HEK293T (cell line): ENCODE measurements at regions not wholly inside any gene's neighbourhood (a gene's known extent, or its start where the extent isn't known, plus 50 kb on each side); places are given as distances from the start of the nearest gene placed in this dataset.

Experiments used
- ARNT ChIP-seq: fragments of 450-650 bp; IDR thresholded peaks from 2 replicates; pipeline ENCODE4 v1.6.1; 2017; ENCODE audit warnings: mild to moderate bottlenecking
- BHLHE40 ChIP-seq: fragments of 450-650 bp; IDR thresholded peaks from 2 replicates; pipeline ENCODE4 v1.6.1; 2016; ENCODE audit warnings: mild to moderate bottlenecking, moderate library complexity, borderline replicate concordance
- CTBP1 ChIP-seq: fragments of 450-650 bp; IDR thresholded peaks from 2 replicates; pipeline ENCODE4 v1.6.1; 2016; ENCODE audit warnings: borderline replicate concordance
- ELF4 ChIP-seq: fragments of 450-650 bp; IDR thresholded peaks from 2 replicates; pipeline ENCODE4 v1.6.1; 2017; ENCODE audit warnings: antibody characterized with exemption
- FOXA1 ChIP-seq: fragments of 450-650 bp; IDR thresholded peaks from 2 replicates; pipeline ENCODE4 v1.6.1; 2016; ENCODE audit warnings: mild to moderate bottlenecking
- FOXK2 ChIP-seq: fragments of 450-650 bp; IDR thresholded peaks from 2 replicates; pipeline ENCODE4 v1.6.1; 2016; ENCODE audit warnings: mild to moderate bottlenecking
- FOXM1 ChIP-seq: fragments of 450-650 bp; IDR thresholded peaks from 2 replicates; pipeline ENCODE4 v1.6.1; 2017; ENCODE audit warnings: mild to moderate bottlenecking, borderline replicate concordance
- LEF1 ChIP-seq: fragments of 450-650 bp; IDR thresholded peaks from 2 replicates; pipeline ENCODE4 v1.6.1; 2017; ENCODE audit warnings: mild to moderate bottlenecking, borderline replicate concordance
- NFRKB ChIP-seq: fragments of 450-650 bp; IDR thresholded peaks from 2 replicates; pipeline ENCODE4 v1.6.1; 2016; ENCODE audit warnings: mild to moderate bottlenecking, moderate library complexity
- PKNOX1 ChIP-seq: fragments of 450-650 bp; IDR thresholded peaks from 2 replicates; pipeline ENCODE4 v1.6.1; 2016
- SP1 ChIP-seq: fragments of 450-650 bp; IDR thresholded peaks from 2 replicates; pipeline ENCODE4 v1.6.1; 2017
- SUZ12 ChIP-seq: fragments of 450-650 bp; IDR thresholded peaks from 2 replicates; pipeline ENCODE4 v1.6.1; 2016; ENCODE audit warnings: mild to moderate bottlenecking
- TARDBP ChIP-seq: fragments of 450-650 bp; IDR thresholded peaks from 2 replicates; pipeline ENCODE4 v1.6.1; 2016
- ZNF384 ChIP-seq: fragments of 450-650 bp; IDR thresholded peaks from 2 replicates; pipeline ENCODE4 v1.6.1; 2016

GRCh38 chr18:23380001-23380550 lies 73.0 kb upstream of the RIOK3 start:
- TF ChIP-seq CTBP1 (no peak), ZNF384 (no peak), SUZ12 (no peak), SP1 (no peak), FOXA1 (no peak), BHLHE40 (no peak), ARNT (no peak), FOXK2 (no peak), TARDBP (no peak), PKNOX1 (no peak), ELF4 (no peak), FOXM1 (no peak), NFRKB (no peak), LEF1 (no peak)
